ENCODE measurements at regions not wholly inside any gene's neighbourhood (a gene's known extent, or its start where the extent isn't known, plus 50 kb on each side); places are given as distances from the start of the nearest gene placed in this dataset.

GRCh38 chr3:59386165-59386564 is 336.3 kb upstream of the CFAP20DC start:
- H3K4me3 ChIP-seq = no peak overlapping the region
- no peaks in the 10 kb centered on the region for H3K9me3 ChIP-seq (ENCODE audit: low read depth)
- TF ChIP-seq CTCF (IDR thresholded peaks at IDR 0.05; ENCODE audit: low read depth, low read length) = no peak
- no peaks in the 10 kb centered on the region for H3K27me3 ChIP-seq
- no peaks in the 10 kb centered on the region for H3K36me3 ChIP-seq
- H3K4me1 ChIP-seq (ENCODE audit: low read depth) = peaks cover 11% of the 10 kb centered on the region
- no peak for DNase-seq (ENCODE audit: low read depth in 1 of 2, low spot score in 1 of 2)
- H3K27ac ChIP-seq = no peak overlapping the region

GRCh38 chr3:59385547-59385946 is 335.7 kb upstream of the CFAP20DC start:
- peaks cover 11% of the 10 kb centered on the region for H3K4me1 ChIP-seq (ENCODE audit: low read depth)
- H3K27ac ChIP-seq = no peak overlapping the region
- no peak for TF ChIP-seq CTCF (IDR thresholded peaks at IDR 0.05; ENCODE audit: low read depth, low read length)
- no peak overlapping the region for H3K4me3 ChIP-seq
- no peaks in the 10 kb centered on the region for H3K27me3 ChIP-seq
- no peaks in the 10 kb centered on the region for H3K36me3 ChIP-seq
- no peaks in the 10 kb centered on the region for H3K9me3 ChIP-seq (ENCODE audit: low read depth)
- DNase-seq (ENCODE audit: low read depth in 1 of 2, low spot score in 1 of 2) = no peak

GRCh38 chr3:59381282-59381681 is 331.5 kb upstream of the CFAP20DC start:
- H3K9me3 ChIP-seq (ENCODE audit: low read depth) = no peaks in the 10 kb centered on the region
- H3K27me3 ChIP-seq = no peaks in the 10 kb centered on the region
- no peak for TF ChIP-seq CTCF (IDR thresholded peaks at IDR 0.05; ENCODE audit: low read depth, low read length)
- H3K4me1 ChIP-seq (ENCODE audit: low read depth) = peaks cover 11% of the 10 kb centered on the region
- H3K4me3 ChIP-seq = no peak overlapping the region
- H3K36me3 ChIP-seq = no peaks in the 10 kb centered on the region
- DNase-seq (ENCODE audit: low read depth in 1 of 2, low spot score in 1 of 2) = no peak
- no peak overlapping the region for H3K27ac ChIP-seq

GRCh38 chr3:59380146-59380545 is 330.3 kb upstream of the CFAP20DC start:
- Histone ChIP-seq H3K4me1 (ENCODE audit: low read depth) (peaks cover 11% of the 10 kb centered on the region), H3K4me3 (no peak overlapping the region), H3K27me3 (no peaks in the 10 kb centered on the region), H3K9me3 (ENCODE audit: low read depth) (no peaks in the 10 kb centered on the region), H3K27ac (no peak overlapping the region), H3K36me3 (no peaks in the 10 kb centered on the region)
- DNase-seq (ENCODE audit: low read depth in 1 of 2, low spot score in 1 of 2) = no peak
- TF ChIP-seq CTCF (IDR thresholded peaks at IDR 0.05; ENCODE audit: low read depth, low read length) = no peak

- H3K4me1 ChIP-seq (ENCODE audit: low read depth) = peaks cover 14% of the 10 kb centered on the region
- H3K4me3 ChIP-seq = no peak overlapping the region
- H3K9me3 ChIP-seq (ENCODE audit: low read depth) = no peaks in the 10 kb centered on the region
- H3K36me3 ChIP-seq = no peaks in the 10 kb centered on the region
- no peaks in the 10 kb centered on the region for H3K27me3 ChIP-seq
- H3K27ac ChIP-seq = no peak overlapping the region
- no peak for DNase-seq (ENCODE audit: low read depth in 1 of 2, low spot score in 1 of 2)
- TF ChIP-seq CTCF (IDR thresholded peaks at IDR 0.05; ENCODE audit: low read depth, low read length) = no peak
Measured at GRCh38 chr3:59374818-59375211, 325.0 kb upstream of the CFAP20DC start.

Data from cardiac muscle cell (in vitro differentiated cells and primary cell).